ENCODE measurements at regions not wholly inside any gene's neighbourhood (a gene's known extent, or its start where the extent isn't known, plus 50 kb on each side); places are given as distances from the start of the nearest gene placed in this dataset.

GRCh38 chr1:221923929-221924598 lies 182.2 kb upstream of the DUSP10 start (continued):
- TF ChIP-seq, protein P1, sequence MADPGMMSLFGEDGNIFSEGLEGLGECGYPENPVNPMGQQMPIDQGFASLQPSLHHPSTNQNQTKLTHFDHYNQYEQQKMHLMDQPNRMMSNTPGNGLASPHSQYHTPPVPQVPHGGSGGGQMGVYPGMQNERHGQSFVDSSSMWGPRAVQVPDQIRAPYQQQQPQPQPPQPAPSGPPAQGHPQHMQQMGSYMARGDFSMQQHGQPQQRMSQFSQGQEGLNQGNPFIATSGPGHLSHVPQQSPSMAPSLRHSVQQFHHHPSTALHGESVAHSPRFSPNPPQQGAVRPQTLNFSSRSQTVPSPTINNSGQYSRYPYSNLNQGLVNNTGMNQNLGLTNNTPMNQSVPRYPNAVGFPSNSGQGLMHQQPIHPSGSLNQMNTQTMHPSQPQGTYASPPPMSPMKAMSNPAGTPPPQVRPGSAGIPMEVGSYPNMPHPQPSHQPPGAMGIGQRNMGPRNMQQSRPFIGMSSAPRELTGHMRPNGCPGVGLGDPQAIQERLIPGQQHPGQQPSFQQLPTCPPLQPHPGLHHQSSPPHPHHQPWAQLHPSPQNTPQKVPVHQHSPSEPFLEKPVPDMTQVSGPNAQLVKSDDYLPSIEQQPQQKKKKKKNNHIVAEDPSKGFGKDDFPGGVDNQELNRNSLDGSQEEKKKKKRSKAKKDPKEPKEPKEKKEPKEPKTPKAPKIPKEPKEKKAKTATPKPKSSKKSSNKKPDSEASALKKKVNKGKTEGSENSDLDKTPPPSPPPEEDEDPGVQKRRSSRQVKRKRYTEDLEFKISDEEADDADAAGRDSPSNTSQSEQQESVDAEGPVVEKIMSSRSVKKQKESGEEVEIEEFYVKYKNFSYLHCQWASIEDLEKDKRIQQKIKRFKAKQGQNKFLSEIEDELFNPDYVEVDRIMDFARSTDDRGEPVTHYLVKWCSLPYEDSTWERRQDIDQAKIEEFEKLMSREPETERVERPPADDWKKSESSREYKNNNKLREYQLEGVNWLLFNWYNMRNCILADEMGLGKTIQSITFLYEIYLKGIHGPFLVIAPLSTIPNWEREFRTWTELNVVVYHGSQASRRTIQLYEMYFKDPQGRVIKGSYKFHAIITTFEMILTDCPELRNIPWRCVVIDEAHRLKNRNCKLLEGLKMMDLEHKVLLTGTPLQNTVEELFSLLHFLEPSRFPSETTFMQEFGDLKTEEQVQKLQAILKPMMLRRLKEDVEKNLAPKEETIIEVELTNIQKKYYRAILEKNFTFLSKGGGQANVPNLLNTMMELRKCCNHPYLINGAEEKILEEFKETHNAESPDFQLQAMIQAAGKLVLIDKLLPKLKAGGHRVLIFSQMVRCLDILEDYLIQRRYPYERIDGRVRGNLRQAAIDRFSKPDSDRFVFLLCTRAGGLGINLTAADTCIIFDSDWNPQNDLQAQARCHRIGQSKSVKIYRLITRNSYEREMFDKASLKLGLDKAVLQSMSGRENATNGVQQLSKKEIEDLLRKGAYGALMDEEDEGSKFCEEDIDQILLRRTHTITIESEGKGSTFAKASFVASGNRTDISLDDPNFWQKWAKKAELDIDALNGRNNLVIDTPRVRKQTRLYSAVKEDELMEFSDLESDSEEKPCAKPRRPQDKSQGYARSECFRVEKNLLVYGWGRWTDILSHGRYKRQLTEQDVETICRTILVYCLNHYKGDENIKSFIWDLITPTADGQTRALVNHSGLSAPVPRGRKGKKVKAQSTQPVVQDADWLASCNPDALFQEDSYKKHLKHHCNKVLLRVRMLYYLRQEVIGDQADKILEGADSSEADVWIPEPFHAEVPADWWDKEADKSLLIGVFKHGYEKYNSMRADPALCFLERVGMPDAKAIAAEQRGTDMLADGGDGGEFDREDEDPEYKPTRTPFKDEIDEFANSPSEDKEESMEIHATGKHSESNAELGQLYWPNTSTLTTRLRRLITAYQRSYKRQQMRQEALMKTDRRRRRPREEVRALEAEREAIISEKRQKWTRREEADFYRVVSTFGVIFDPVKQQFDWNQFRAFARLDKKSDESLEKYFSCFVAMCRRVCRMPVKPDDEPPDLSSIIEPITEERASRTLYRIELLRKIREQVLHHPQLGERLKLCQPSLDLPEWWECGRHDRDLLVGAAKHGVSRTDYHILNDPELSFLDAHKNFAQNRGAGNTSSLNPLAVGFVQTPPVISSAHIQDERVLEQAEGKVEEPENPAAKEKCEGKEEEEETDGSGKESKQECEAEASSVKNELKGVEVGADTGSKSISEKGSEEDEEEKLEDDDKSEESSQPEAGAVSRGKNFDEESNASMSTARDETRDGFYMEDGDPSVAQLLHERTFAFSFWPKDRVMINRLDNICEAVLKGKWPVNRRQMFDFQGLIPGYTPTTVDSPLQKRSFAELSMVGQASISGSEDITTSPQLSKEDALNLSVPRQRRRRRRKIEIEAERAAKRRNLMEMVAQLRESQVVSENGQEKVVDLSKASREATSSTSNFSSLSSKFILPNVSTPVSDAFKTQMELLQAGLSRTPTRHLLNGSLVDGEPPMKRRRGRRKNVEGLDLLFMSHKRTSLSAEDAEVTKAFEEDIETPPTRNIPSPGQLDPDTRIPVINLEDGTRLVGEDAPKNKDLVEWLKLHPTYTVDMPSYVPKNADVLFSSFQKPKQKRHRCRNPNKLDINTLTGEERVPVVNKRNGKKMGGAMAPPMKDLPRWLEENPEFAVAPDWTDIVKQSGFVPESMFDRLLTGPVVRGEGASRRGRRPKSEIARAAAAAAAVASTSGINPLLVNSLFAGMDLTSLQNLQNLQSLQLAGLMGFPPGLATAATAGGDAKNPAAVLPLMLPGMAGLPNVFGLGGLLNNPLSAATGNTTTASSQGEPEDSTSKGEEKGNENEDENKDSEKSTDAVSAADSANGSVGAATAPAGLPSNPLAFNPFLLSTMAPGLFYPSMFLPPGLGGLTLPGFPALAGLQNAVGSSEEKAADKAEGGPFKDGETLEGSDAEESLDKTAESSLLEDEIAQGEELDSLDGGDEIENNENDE (IDR thresholded peaks at IDR 0.05; ENCODE audit: insufficient replicate concordance, low read length) = no peak
- TF ChIP-seq CHD1 (IDR thresholded peaks at IDR 0.05; ENCODE audit: low read depth, low read length) (no peak), TEAD4 (IDR thresholded peaks at IDR 0.05; ENCODE audit: low read depth, low read length) (no peak), TAF7 (optimal IDR thresholded peaks at IDR 0.05; ENCODE audit: borderline replicate concordance, low read depth, low read length) (no peak), GABPA (IDR thresholded peaks at IDR 0.05; ENCODE audit: borderline replicate concordance, insufficient read depth, low read length) (no peak), ZNF274 (IDR thresholded peaks at IDR 0.05; ENCODE audit: borderline replicate concordance, extremely low read depth, low read length) (no peak), RBBP5 (IDR thresholded peaks at IDR 0.05; ENCODE audit: borderline replicate concordance, low read depth, low read length) (no peak), CREB1 (IDR thresholded peaks at IDR 0.05) (no peak), EP300 (IDR thresholded peaks at IDR 0.05; ENCODE audit: borderline replicate concordance in 1 of 2, low read depth in 2 of 2, low read length in 2 of 2) (no peak), NRF1 (IDR thresholded peaks at IDR 0.05; ENCODE audit: low read depth, low read length) (no peak), GTF2F1 (IDR thresholded peaks at IDR 0.05; ENCODE audit: borderline replicate concordance, low read depth, low read length) (no peak)

Data from H1 (cell line).